Fibroblast of the aortic adventitia (primary cell): ENCODE measurements at regions not wholly inside any gene's neighbourhood (a gene's known extent, or its start where the extent isn't known, plus 50 kb on each side); places are given as distances from the start of the nearest gene placed in this dataset.

ENCODE experiments used
- DNase-seq: peaks from one replicate; pipeline ENCODE4 v3.0.0-alpha.2; 2010; ENCODE audit warnings: low read depth
- H3K4me3 ChIP-seq: 2 replicates; pipeline ENCODE4 v1.5.1; 2011; ENCODE audit warnings: low read depth, mild to moderate bottlenecking, control low read depth, low read length, moderate library complexity
- TF ChIP-seq, protein P1 (sequence below): IDR thresholded peaks from 2 replicates; pipeline ENCODE4 v1.5.1; 2011; ENCODE audit warnings: mild to moderate bottlenecking, low read length, control low read depth, inconsistent platforms; ENCODE audit not compliant: insufficient read depth

GRCh38 chr14:26187996-26188620 is 409.7 kb downstream of the NOVA1 start:
- no peak overlapping the region for H3K4me3 ChIP-seq
- DNase-seq, result peak; percentile 39
- TF ChIP-seq, protein P1, sequence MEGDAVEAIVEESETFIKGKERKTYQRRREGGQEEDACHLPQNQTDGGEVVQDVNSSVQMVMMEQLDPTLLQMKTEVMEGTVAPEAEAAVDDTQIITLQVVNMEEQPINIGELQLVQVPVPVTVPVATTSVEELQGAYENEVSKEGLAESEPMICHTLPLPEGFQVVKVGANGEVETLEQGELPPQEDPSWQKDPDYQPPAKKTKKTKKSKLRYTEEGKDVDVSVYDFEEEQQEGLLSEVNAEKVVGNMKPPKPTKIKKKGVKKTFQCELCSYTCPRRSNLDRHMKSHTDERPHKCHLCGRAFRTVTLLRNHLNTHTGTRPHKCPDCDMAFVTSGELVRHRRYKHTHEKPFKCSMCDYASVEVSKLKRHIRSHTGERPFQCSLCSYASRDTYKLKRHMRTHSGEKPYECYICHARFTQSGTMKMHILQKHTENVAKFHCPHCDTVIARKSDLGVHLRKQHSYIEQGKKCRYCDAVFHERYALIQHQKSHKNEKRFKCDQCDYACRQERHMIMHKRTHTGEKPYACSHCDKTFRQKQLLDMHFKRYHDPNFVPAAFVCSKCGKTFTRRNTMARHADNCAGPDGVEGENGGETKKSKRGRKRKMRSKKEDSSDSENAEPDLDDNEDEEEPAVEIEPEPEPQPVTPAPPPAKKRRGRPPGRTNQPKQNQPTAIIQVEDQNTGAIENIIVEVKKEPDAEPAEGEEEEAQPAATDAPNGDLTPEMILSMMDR, result no peak

GRCh38 chr14:26180221-26180620 is 417.6 kb downstream of the NOVA1 start:
- no peak for DNase-seq
- TF ChIP-seq, protein P1, result no peak
- H3K4me3 ChIP-seq, result no peak overlapping the region

GRCh38 chr14:26175658-26176057 is 422.2 kb downstream of the NOVA1 start:
- H3K4me3 ChIP-seq, result no peak overlapping the region
- TF ChIP-seq, protein P1, result no peak
- DNase-seq, result no peak

GRCh38 chr14:26174395-26174794 is 423.4 kb downstream of the NOVA1 start:
- TF ChIP-seq, protein P1, result no peak
- no peak for DNase-seq
- no peak overlapping the region for H3K4me3 ChIP-seq

DNA sequence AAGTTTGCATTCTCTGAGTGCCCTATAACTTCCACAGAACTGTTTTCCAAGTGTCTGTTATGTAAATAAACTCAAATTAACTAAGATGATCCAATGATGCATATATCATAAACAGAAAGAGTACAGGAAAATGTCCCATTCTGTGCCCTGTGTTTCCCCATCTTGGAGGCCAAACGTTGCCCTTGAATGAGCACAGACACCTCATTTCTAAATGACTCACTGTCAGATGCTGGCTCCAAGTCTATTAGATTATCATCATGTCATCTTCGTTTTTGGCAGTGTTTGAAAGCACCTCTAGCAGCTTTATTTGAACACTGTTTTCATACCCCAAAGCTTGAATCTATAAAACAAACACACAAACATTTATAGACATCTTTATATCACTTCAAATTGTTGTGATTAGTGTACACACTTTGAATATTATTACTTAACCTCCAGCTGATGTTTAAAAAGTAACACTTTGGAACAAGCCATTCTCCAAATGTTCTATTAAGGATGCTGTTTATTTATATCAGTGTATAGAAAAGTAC is 424.2 kb downstream of the NOVA1 start:
- H3K4me3 ChIP-seq, result no peak overlapping the region
- no peak for DNase-seq
- TF ChIP-seq, protein P1, result no peak

DNA sequence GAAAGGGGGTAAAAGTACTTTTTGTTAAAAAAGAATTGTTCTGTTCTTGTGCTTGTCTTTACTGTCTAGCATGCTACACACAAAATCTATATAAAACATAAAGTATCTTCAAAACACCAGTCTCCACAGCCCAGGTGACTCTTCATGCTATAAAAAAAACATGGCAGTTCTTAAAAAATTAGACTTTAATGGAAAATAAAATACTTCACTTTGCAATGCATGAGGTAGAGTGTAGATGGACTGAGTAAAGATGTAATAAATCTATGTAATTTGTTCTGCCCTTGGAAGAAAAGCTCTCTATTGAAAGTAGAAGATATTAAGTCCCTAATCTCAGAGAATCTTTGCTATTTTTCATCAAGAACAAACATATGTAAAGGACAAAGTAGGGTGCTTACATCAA is 425.4 kb downstream of the NOVA1 start:
- no peak overlapping the region for H3K4me3 ChIP-seq
- no peak for DNase-seq
- TF ChIP-seq, protein P1, result no peak

DNA sequence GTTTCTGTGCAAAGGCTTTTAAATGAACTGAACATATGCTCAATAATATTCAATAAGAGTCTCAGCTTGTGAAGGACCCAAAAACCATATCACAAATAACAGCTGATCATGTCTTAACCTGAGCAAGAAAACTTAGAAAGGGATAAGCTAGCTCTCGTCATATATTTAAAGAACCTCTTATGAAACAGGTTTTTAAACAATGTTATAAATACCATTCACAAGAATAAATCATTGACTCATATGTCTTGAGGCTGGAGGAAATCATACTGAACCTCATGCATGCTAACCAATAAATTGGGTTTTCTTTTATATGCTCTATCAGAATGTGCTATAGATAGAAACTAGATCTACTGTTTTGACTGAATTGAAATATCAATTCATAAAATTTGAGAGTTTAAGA is 426.9 kb downstream of the NOVA1 start:
- DNase-seq, result no peak
- no peak overlapping the region for H3K4me3 ChIP-seq
- TF ChIP-seq, protein P1, result no peak
